ENCODE measurements at regions not wholly inside any gene's neighbourhood (a gene's known extent, or its start where the extent isn't known, plus 50 kb on each side); places are given as distances from the start of the nearest gene placed in this dataset.

- TF ChIP-seq CTCF (IDR thresholded peaks at IDR 0.05) (no peak), POLR2A (IDR thresholded peaks at IDR 0.05) (no peak)
These were observed 58.0 kb upstream of the ANKRD55 start for GRCh38 chr5:56291079-56291643.

All from upper lobe of left lung (tissue), 4 donors.